K562 (cell line): ENCODE measurements at regions not wholly inside any gene's neighbourhood (a gene's known extent, or its start where the extent isn't known, plus 50 kb on each side); places are given as distances from the start of the nearest gene placed in this dataset.

Source experiments
- ATAC-seq: fragments of 200-7000 bp; cut with Tn5 transposase; 3 replicates; pipeline ENCODE4 v1.9.1; 2020; ENCODE audit warnings: moderate library complexity
- BruUV-seq: library from RNA; stranded (reverse); fragments of 400-500 nt; replicated peaks from 2 replicates; lab custom pipeline; 2021; lab: Mats Ljungman, UMichigan
- CTCF ChIA-PET: fragments of 300-600 bp; formaldehyde crosslinking; extraction: SDS; loops from one replicate; lab custom pipeline; 2021; ENCODE audit warnings: low intra/inter-chr PET ratio; lab: Yijun Ruan, JAX
- POLR2A ChIA-PET: fragments of 300-600, 350-650 bp; sonication (Branson Sonifier 250); formaldehyde crosslinking; extraction: SDS; loops from one replicate; lab custom pipeline; 2021; ENCODE audit warnings: antibody characterized with exemption, inconsistent platforms; lab: Yijun Ruan, JAX
- DNase-seq, 4 experiments: peaks; one replicate each; pipeline versions ENCODE4 v3.0.0 to v3.0.0-alpha.2; 2011 to 2018; ENCODE audit warnings: low spot score in 3 of 4, mixed read lengths in 3 of 4; ENCODE audit errors: extremely low read depth in 1 of 4
- FAIRE-seq: peaks from 2 replicates; lab custom pipeline; 2011; peaks lifted over from hg19 to GRCh38; lab: Jason Lieb, UNC
- H2AFZ ChIP-seq: 2 replicates; pipeline ENCODE4 v1.6.0; 2011; ENCODE audit warnings: low read depth, low read length, control low read depth, inconsistent platforms
- H3K27ac ChIP-seq: fragments of 200-600 bp; 3 replicates; pipeline ENCODE4 v1.8.0; 2011; ENCODE audit warnings: low read depth, mild to moderate bottlenecking, control low read depth, inconsistent platforms, low read length, moderate library complexity, mixed read lengths; ENCODE audit errors: extremely low read depth
- H3K27me3 ChIP-seq, 2 experiments: fragments of 300-600 bp in 1 of 2; 2 replicates in 1 of 2; 3 replicates in 1 of 2; pipeline versions ENCODE4 v1.6.0 to v1.8.0; 2011; ENCODE audit warnings: inconsistent platforms in 2 of 2, low read length in 2 of 2, mild to moderate bottlenecking in 1 of 2, mixed read lengths in 1 of 2, moderate library complexity in 1 of 2; ENCODE audit not compliant: control insufficient read depth in 2 of 2, insufficient read depth in 2 of 2
- H3K36me3 ChIP-seq: fragments of 300-600 bp; 3 replicates; pipeline ENCODE4 v1.8.0; 2011; ENCODE audit warnings: mild to moderate bottlenecking, low read length, inconsistent platforms; ENCODE audit not compliant: control insufficient read depth, insufficient read depth
- H3K4me1 ChIP-seq, 2 experiments: fragments of 200-600 bp in 1 of 2; replicated peaks in 1 of 2; 2 replicates in 1 of 2; 3 replicates in 1 of 2; pipeline versions ENCODE4 v1.5.1 to v1.8.0; 2011; ENCODE audit warnings: inconsistent platforms in 2 of 2, low read length in 2 of 2, mild to moderate bottlenecking in 1 of 2, mixed read lengths in 1 of 2, moderate library complexity in 1 of 2; ENCODE audit not compliant: control insufficient read depth in 2 of 2, insufficient read depth in 2 of 2
- H3K4me2 ChIP-seq: 2 replicates; pipeline ENCODE4 v1.6.1; 2011; ENCODE audit warnings: low read length, control low read depth, inconsistent platforms, mixed read lengths; ENCODE audit not compliant: insufficient read depth
- H3K4me3 ChIP-seq: fragments of 200-600 bp; sonication (generic), shearing (Covaris generic); 2 replicates; pipeline ENCODE4 v1.5.1; 2016; ENCODE audit warnings: control low read depth, inconsistent platforms
- H3K79me2 ChIP-seq: fragments of 200-600 bp; 3 replicates; pipeline ENCODE4 v1.8.0; 2011; ENCODE audit warnings: low read length, inconsistent platforms; ENCODE audit not compliant: control insufficient read depth, insufficient read depth
- H3K9ac ChIP-seq, 2 experiments: 2 replicates each; pipeline versions ENCODE4 v1.6.0 to v1.6.1; 2011; ENCODE audit warnings: low read depth in 2 of 2, low read length in 2 of 2, control low read depth in 1 of 2, inconsistent platforms in 1 of 2, mild to moderate bottlenecking in 1 of 2, mixed read lengths in 1 of 2; ENCODE audit not compliant: insufficient read depth in 1 of 2
- H3K9me1 ChIP-seq: one replicate; pipeline ENCODE4 v1.6.0; 2011; ENCODE audit warnings: inconsistent platforms, mild to moderate bottlenecking, low read length, moderate library complexity; ENCODE audit not compliant: control insufficient read depth, insufficient read depth
- H3K9me3 ChIP-seq: replicated peaks from 2 replicates; pipeline ENCODE4 v1.5.1; 2011; ENCODE audit warnings: low read depth, low read length, inconsistent platforms; ENCODE audit not compliant: control insufficient read depth, insufficient read depth
- H4K20me1 ChIP-seq: replicated peaks from 2 replicates; pipeline ENCODE4 v1.6.1; 2011; ENCODE audit warnings: low read length, inconsistent platforms, mixed read lengths; ENCODE audit not compliant: control insufficient read depth, insufficient read depth
- ASH1L ChIP-seq: fragments of 450-650 bp; IDR thresholded peaks from 2 replicates; pipeline ENCODE4 v1.6.1; 2018; ENCODE audit warnings: borderline replicate concordance, mild to moderate bottlenecking, low read depth; ENCODE audit not compliant: partially characterized antibody
- CTCF ChIP-seq, 3 experiments: IDR thresholded peaks in 2 of 3; conservative IDR thresholded peaks in 1 of 3; 2 replicates each; pipeline ENCODE4 v1.5.1; 2011 to 2012; ENCODE audit warnings: low read length in 3 of 3, mild to moderate bottlenecking in 3 of 3, control low read depth in 2 of 3, improper control_type of control experiment in 1 of 3, inconsistent platforms in 1 of 3, low read depth in 1 of 3, mixed read lengths in 1 of 3, moderate library complexity in 1 of 3; ENCODE audit not compliant: insufficient read depth in 2 of 3
- HDAC3 ChIP-seq: fragments of 450-650 bp; IDR thresholded peaks from 2 replicates; pipeline ENCODE4 v1.6.1; 2018; ENCODE audit warnings: borderline replicate concordance, mild to moderate bottlenecking, moderate library complexity; ENCODE audit not compliant: partially characterized antibody
- LEF1 ChIP-seq: fragments of 450-650 bp; IDR thresholded peaks from 2 replicates; pipeline ENCODE4 v1.6.1; 2016; ENCODE audit warnings: mild to moderate bottlenecking
- PML ChIP-seq: IDR thresholded peaks from 2 replicates; pipeline ENCODE4 v1.6.1; 2012; ENCODE audit warnings: low read length, inconsistent platforms
- SETDB1 ChIP-seq: IDR thresholded peaks from one replicate; pipeline ENCODE4 v1.6.1; 2012; ENCODE audit warnings: low read length, control low read depth, inconsistent platforms
- ZBED1 ChIP-seq: IDR thresholded peaks from 2 replicates; pipeline ENCODE4 v1.6.1; 2014
- ZNF133 ChIP-seq: fragments of 250-450 bp; sonication (Bioruptor Pico); IDR thresholded peaks from 2 replicates; pipeline ENCODE4 v1.4.0; 2020; ENCODE audit warnings: mild to moderate bottlenecking
- ZNF830 ChIP-seq: fragments of 250-450 bp; sonication (Bioruptor Pico); IDR thresholded peaks from 2 replicates; pipeline ENCODE4 v1.5.0; 2021; ENCODE audit warnings: mild to moderate bottlenecking
- WGBS: fragments of 100-300 bp; shearing (Covaris generic); methylation state at CpG from one replicate; pipeline ENCODE4 v1.1.6; 2016; ENCODE audit warnings: low coverage, mixed read lengths; ENCODE audit not compliant: insufficient coverage; ENCODE audit errors: missing lambda C conversion rate; 5-methylcytosine and 5-hydroxymethylcytosine counted together
- in situ Hi-C: fragments of 300-500 bp; cut with MboI; formaldehyde crosslinking; loops from 4 replicates; pipeline ENCODE4 v1.15.0; 2018; ENCODE audit warnings: inconsistent platforms, mixed read lengths
- intact Hi-C: fragments of 100-400 bp; cut with micrococcal nuclease; formaldehyde crosslinking; loops from 2 replicates; pipeline ENCODE4 v1.14.2; 2022

GRCh38 chr3:182058488-182058887, 346.8 kb downstream of the SOX2 start:
- TF ChIP-seq CTCF (IDR thresholded peaks at IDR 0.05 in 2 of 3, conservative IDR thresholded peaks at IDR 0.05 in 1 of 3; ENCODE audit: insufficient read depth in 2 of 3, low read depth in 1 of 3, low read length in 3 of 3) (no peak), HDAC3 (no peak), LEF1 (no peak), SETDB1 (no peak), ZNF133 (CRISPR knock-in tag) (no peak), ZNF830 (CRISPR knock-in tag) (no peak), PML (no peak), ASH1L (no peak), ZBED1 (no peak)
- no peak for ATAC-seq
- Histone ChIP-seq H3K27ac (no peak overlapping the region), H3K4me3 (no peak overlapping the region), H3K4me2 (no peak overlapping the region), H2AFZ (no peak overlapping the region), H3K36me3 (no peaks in the 10 kb centered on the region), H3K27me3 (no peaks in the 10 kb centered on the region), H3K9me1 (no peaks in the 10 kb centered on the region), H3K9ac (no peak overlapping the region), H3K9me3 (no peaks in the 10 kb centered on the region), H3K4me1 (no peaks in the 10 kb centered on the region), H3K79me2 (no peaks in the 10 kb centered on the region), H4K20me1 (no peaks in the 10 kb centered on the region)
- intact Hi-C loops, result no loop called here
- CTCF ChIA-PET, result no interaction called here
- DNase-seq, result no peak
- POLR2A ChIA-PET, result interaction anchor here (0.6 kb wide), 1 partner anchor 12 kb away, joined by 3 read pairs; no protein-coding TSS in a partner anchor
- WGBS, result 0% methylated on average over 1 of the region's 1 CpG
- no TSS peak for BruUV-seq
- in situ Hi-C loops, result no loop called here
- FAIRE-seq, result no peak
